ENCODE measurements at regions not wholly inside any gene's neighbourhood (a gene's known extent, or its start where the extent isn't known, plus 50 kb on each side); places are given as distances from the start of the nearest gene placed in this dataset.

- no peaks in the 10 kb centered on the region for H3K9me3 Mint-ChIP-seq
- POLR2A ChIA-PET: no interaction called here
- no peak overlapping the region for H3K4me3 Mint-ChIP-seq
- H3K4me1 ChIP-seq (ENCODE audit: insufficient read depth, low read length): no peaks in the 10 kb centered on the region
- DNase-seq: no peak
- TF ChIP-seq CTCF (IDR thresholded peaks at IDR 0.05): no peak
- intact Hi-C loops (cut with DNase I, micrococcal nuclease): loop anchor here in 1 of 2 experiments (10.0 kb wide), 1 partner anchor 1137 kb away; the partner anchor contains the start of gene TMTC2
- no peak overlapping the region for H3K27ac ChIP-seq (ENCODE audit: low read depth in 1 of 2, low read length in 2 of 2)
- no peaks in the 10 kb centered on the region for H3K27me3 ChIP-seq (ENCODE audit: control insufficient read depth in 1 of 2, insufficient read depth in 2 of 2, low read length in 2 of 2)
- no peaks in the 10 kb centered on the region for H3K36me3 Mint-ChIP-seq (ENCODE audit: low read depth)
- no peak for ATAC-seq (ENCODE audit: poor library complexity)
- no peaks in the 10 kb centered on the region for H3K27me3 Mint-ChIP-seq
- no peaks in the 10 kb centered on the region for H3K36me3 ChIP-seq (ENCODE audit: insufficient read depth, low read length)
- CTCF ChIA-PET: no interaction called here
- H3K9me3 ChIP-seq (ENCODE audit: control insufficient read depth in 1 of 2, insufficient read depth in 1 of 2, low read length in 2 of 2): peaks cover 0 to 7% of the 10 kb centered on the region in 2 experiments
- no peak overlapping the region for H3K27ac Mint-ChIP-seq
- no peak overlapping the region for H3K4me3 ChIP-seq (ENCODE audit: low read length)
- no peaks in the 10 kb centered on the region for H3K4me1 Mint-ChIP-seq (ENCODE audit: low read depth)
These were observed 1090.6 kb downstream of the SLC6A15 start for GRCh38 chr12:83821967-83822366.

- Histone ChIP-seq H3K4me3 (ENCODE audit: low read length) (no peak overlapping the region), H3K4me1 (ENCODE audit: insufficient read depth, low read length) (no peaks in the 10 kb centered on the region), H3K27ac (ENCODE audit: low read depth in 1 of 2, low read length in 2 of 2) (no peak overlapping the region), H3K27me3 (ENCODE audit: control insufficient read depth in 1 of 2, insufficient read depth in 2 of 2, low read length in 2 of 2) (no peaks in the 10 kb centered on the region), H3K9me3 (ENCODE audit: control insufficient read depth in 1 of 2, insufficient read depth in 1 of 2, low read length in 2 of 2) (peaks cover 0 to 7% of the 10 kb centered on the region in 2 experiments), H3K36me3 (ENCODE audit: insufficient read depth, low read length) (no peaks in the 10 kb centered on the region)
- Mint-ChIP-seq H3K4me1 (ENCODE audit: low read depth) (no peaks in the 10 kb centered on the region), H3K27me3 (no peaks in the 10 kb centered on the region), H3K27ac (no peak overlapping the region), H3K4me3 (no peak overlapping the region), H3K36me3 (ENCODE audit: low read depth) (no peaks in the 10 kb centered on the region), H3K9me3 (no peaks in the 10 kb centered on the region)
- no peak for DNase-seq
- TF ChIP-seq CTCF (IDR thresholded peaks at IDR 0.05): no peak
- intact Hi-C loops (cut with DNase I, micrococcal nuclease): no loop called here
- CTCF ChIA-PET: no interaction called here
- no peak for ATAC-seq (ENCODE audit: poor library complexity)
- POLR2A ChIA-PET: no interaction called here
These were observed 1093.7 kb downstream of the SLC6A15 start for GRCh38 chr12:83818881-83819280.

- H3K9me3 Mint-ChIP-seq: no peaks in the 10 kb centered on the region
- no peaks in the 10 kb centered on the region for H3K27me3 ChIP-seq (ENCODE audit: control insufficient read depth in 1 of 2, insufficient read depth in 2 of 2, low read length in 2 of 2)
- ChIA-PET POLR2A (no interaction called here), CTCF (no interaction called here)
- no peak overlapping the region for H3K27ac ChIP-seq (ENCODE audit: low read depth in 1 of 2, low read length in 2 of 2)
- no peaks in the 10 kb centered on the region for H3K4me1 Mint-ChIP-seq (ENCODE audit: low read depth)
- no peak overlapping the region for H3K27ac Mint-ChIP-seq
- H3K36me3 Mint-ChIP-seq (ENCODE audit: low read depth): no peaks in the 10 kb centered on the region
- no peaks in the 10 kb centered on the region for H3K4me1 ChIP-seq (ENCODE audit: insufficient read depth, low read length)
- DNase-seq (no peak), ATAC-seq (ENCODE audit: poor library complexity) (no peak)
- no peak overlapping the region for H3K4me3 ChIP-seq (ENCODE audit: low read length)
- H3K9me3 ChIP-seq (ENCODE audit: control insufficient read depth in 1 of 2, insufficient read depth in 1 of 2, low read length in 2 of 2): no peaks in the 10 kb centered on the region
- H3K36me3 ChIP-seq (ENCODE audit: insufficient read depth, low read length): no peaks in the 10 kb centered on the region
- intact Hi-C loops (cut with DNase I, micrococcal nuclease): no loop called here
- TF ChIP-seq CTCF (IDR thresholded peaks at IDR 0.05): no peak
- no peak overlapping the region for H3K4me3 Mint-ChIP-seq
- no peaks in the 10 kb centered on the region for H3K27me3 Mint-ChIP-seq
These were observed 1094.9 kb downstream of the SLC6A15 start for GRCh38 chr12:83817730-83818129.

Measured in CD4-positive, alpha-beta T cell (primary cell).